Effector memory CD8-positive, alpha-beta T cell (primary cell): ENCODE measurements at regions not wholly inside any gene's neighbourhood (a gene's known extent, or its start where the extent isn't known, plus 50 kb on each side); places are given as distances from the start of the nearest gene placed in this dataset.
"Not testable (repeated sequence)": the region's sequence is repeated elsewhere in the genome, so short reads cannot be mapped to it uniquely, and the experiment has no call there.

ENCODE experiments used
- ATAC-seq: fragments of 150-1000 bp; cut with Tn5 transposase; replicated peaks from 2 replicates; pipeline ENCODE4 v1.10.0; 2021; ENCODE audit warnings: mild to moderate bottlenecking, moderate library complexity
- DNase-seq, 3 experiments: peaks; one replicate each; pipeline ENCODE4 v3.0.0; 2021
- H3K27ac Mint-ChIP-seq, 2 donors: one replicate each; pipeline ENCODE4 v1.8.0; 2022; ENCODE audit warnings: mild to moderate bottlenecking in 2 of 2, mixed read lengths in 2 of 2, moderate library complexity in 2 of 2
- H3K27me3 Mint-ChIP-seq, 2 donors: one replicate each; pipeline ENCODE4 v1.8.0; 2022; ENCODE audit warnings: mixed read lengths in 2 of 2
- H3K36me3 Mint-ChIP-seq: one replicate; pipeline ENCODE4 v1.8.0; 2022; ENCODE audit warnings: mild to moderate bottlenecking, moderate library complexity, mixed read lengths; ENCODE audit not compliant: insufficient read depth
- H3K4me1 Mint-ChIP-seq, 2 donors: one replicate each; pipeline ENCODE4 v1.8.0; 2022; ENCODE audit warnings: low read depth in 2 of 2, mixed read lengths in 2 of 2
- H3K4me3 Mint-ChIP-seq, 2 donors: one replicate each; pipeline ENCODE4 v1.8.0; 2022; ENCODE audit warnings: mild to moderate bottlenecking in 2 of 2, mixed read lengths in 2 of 2, moderate library complexity in 2 of 2
- H3K9me3 Mint-ChIP-seq, 2 donors: one replicate each; pipeline ENCODE4 v1.8.0; 2022; ENCODE audit warnings: mixed read lengths in 2 of 2

- DNase-seq, H3K27ac Mint-ChIP-seq, H3K4me1 Mint-ChIP-seq, H3K27me3 Mint-ChIP-seq, H3K9me3 Mint-ChIP-seq, H3K4me3 Mint-ChIP-seq, H3K36me3 Mint-ChIP-seq, ATAC-seq: not testable (repeated sequence)
These were observed 113.7 kb upstream of the NLGN4Y start for GRCh38 chrY:14410549-14411030.

- H3K27ac Mint-ChIP-seq, result no peak overlapping the region
- H3K4me1 Mint-ChIP-seq, result peaks cover 0 to 3% of the 10 kb centered on the region in 2 donors
- H3K27me3 Mint-ChIP-seq, result peaks cover 0 to 5% of the 10 kb centered on the region in 2 donors
- H3K4me3 Mint-ChIP-seq, result no peak overlapping the region
- DNase-seq (no peak), ATAC-seq (no peak)
- H3K9me3 Mint-ChIP-seq, result no peaks in the 10 kb centered on the region
- H3K36me3 Mint-ChIP-seq, result no peaks in the 10 kb centered on the region
These were observed 113.0 kb upstream of the NLGN4Y start for GRCh38 chrY:14411334-14411733.

- H3K4me1 Mint-ChIP-seq, result no peaks in the 10 kb centered on the region
- ATAC-seq (no peak), DNase-seq (no peak)
- H3K36me3 Mint-ChIP-seq, result no peaks in the 10 kb centered on the region
- H3K27me3 Mint-ChIP-seq, result peaks cover 0 to 9% of the 10 kb centered on the region in 2 donors
- no peak overlapping the region for H3K4me3 Mint-ChIP-seq
- H3K27ac Mint-ChIP-seq, result no peak overlapping the region
- no peaks in the 10 kb centered on the region for H3K9me3 Mint-ChIP-seq
These were observed 87.8 kb upstream of the NLGN4Y start for GRCh38 chrY:14436546-14436945.

- no peaks in the 10 kb centered on the region for H3K4me1 Mint-ChIP-seq
- ATAC-seq, result no peak
- H3K9me3 Mint-ChIP-seq, result no peaks in the 10 kb centered on the region
- no peaks in the 10 kb centered on the region for H3K36me3 Mint-ChIP-seq
- no peaks in the 10 kb centered on the region for H3K27me3 Mint-ChIP-seq
- no peak overlapping the region for H3K4me3 Mint-ChIP-seq
- no peak overlapping the region for H3K27ac Mint-ChIP-seq
- DNase-seq, result no peak
These were observed 86.7 kb upstream of the NLGN4Y start for GRCh38 chrY:14437626-14438025.

GRCh38 chrY:14438395-14438794, 85.9 kb upstream of the NLGN4Y start:
- Mint-ChIP-seq H3K36me3 (no peaks in the 10 kb centered on the region), H3K27ac (no peak overlapping the region), H3K4me3 (no peak overlapping the region), H3K27me3 (peaks cover 2% of the 10 kb centered on the region in 2 donors), H3K9me3 (no peaks in the 10 kb centered on the region), H3K4me1 (no peaks in the 10 kb centered on the region)
- DNase-seq (no peak), ATAC-seq (no peak)

- no peak overlapping the region for H3K4me3 Mint-ChIP-seq
- H3K36me3 Mint-ChIP-seq, result no peaks in the 10 kb centered on the region
- H3K27ac Mint-ChIP-seq, result no peak overlapping the region
- no peaks in the 10 kb centered on the region for H3K4me1 Mint-ChIP-seq
- no peak for ATAC-seq
- DNase-seq, result no peak
- H3K27me3 Mint-ChIP-seq, result peaks cover 6 to 11% of the 10 kb centered on the region in 2 donors
- H3K9me3 Mint-ChIP-seq, result no peaks in the 10 kb centered on the region
These were observed 79.8 kb upstream of the NLGN4Y start for GRCh38 chrY:14444550-14444949.

GRCh38 chrY:14468151-14468683, 56.1 kb upstream of the NLGN4Y start:
- Mint-ChIP-seq H3K36me3 (no peaks in the 10 kb centered on the region), H3K27me3 (no peaks in the 10 kb centered on the region), H3K4me3 (no peak overlapping the region), H3K4me1 (no peaks in the 10 kb centered on the region), H3K27ac (no peak overlapping the region), H3K9me3 (no peaks in the 10 kb centered on the region)
- DNase-seq (no peak), ATAC-seq (no peak)

- Mint-ChIP-seq H3K27me3 (no peaks in the 10 kb centered on the region), H3K4me3 (no peak overlapping the region), H3K4me1 (no peaks in the 10 kb centered on the region), H3K27ac (no peak overlapping the region), H3K36me3 (no peaks in the 10 kb centered on the region), H3K9me3 (peaks cover 0 to 3% of the 10 kb centered on the region in 2 donors)
- no peak for ATAC-seq
- DNase-seq, result no peak
These were observed 51.9 kb upstream of the NLGN4Y start for GRCh38 chrY:14472421-14472820.

GRCh38 chrY:14473320-14473719, 51.0 kb upstream of the NLGN4Y start:
- DNase-seq (no peak), ATAC-seq (no peak)
- no peaks in the 10 kb centered on the region for H3K4me1 Mint-ChIP-seq
- H3K27ac Mint-ChIP-seq, result no peak overlapping the region
- no peaks in the 10 kb centered on the region for H3K27me3 Mint-ChIP-seq
- peaks cover 0 to 3% of the 10 kb centered on the region in 2 donors for H3K9me3 Mint-ChIP-seq
- H3K36me3 Mint-ChIP-seq, result no peaks in the 10 kb centered on the region
- H3K4me3 Mint-ChIP-seq, result no peak overlapping the region
